Gastroesophageal sphincter (tissue), 4 donors: ENCODE measurements at regions not wholly inside any gene's neighbourhood (a gene's known extent, or its start where the extent isn't known, plus 50 kb on each side); places are given as distances from the start of the nearest gene placed in this dataset.

Source experiments
- ATAC-seq: fragments of 150-250 bp; one replicate; pipeline ENCODE4 v1.9.1; 2016; ENCODE audit warnings: mild to moderate bottlenecking, moderate library complexity
- H3K27ac ChIP-seq, 4 donors: fragments of 200-600 bp; sonication (generic) in 3 of 4; 1 replicate in 3 of 4; 2 replicates in 1 of 4; pipeline ENCODE4 v1.5.1; 2016 to 2019
- H3K27me3 ChIP-seq: fragments of 200-600 bp; sonication (generic); one replicate; pipeline ENCODE4 v1.5.1; 2019
- H3K36me3 ChIP-seq, 2 donors: fragments of 200-600 bp; sonication (generic); one replicate each; pipeline ENCODE4 v1.5.1; 2019; ENCODE audit warnings: control low read depth in 1 of 2
- H3K4me1 ChIP-seq, 3 donors: fragments of 200-600 bp; sonication (generic); 1 replicate in 2 of 3; 2 replicates in 1 of 3; pipeline ENCODE4 v1.5.1; 2016 to 2019; ENCODE audit warnings: control low read depth in 2 of 3
- H3K4me3 ChIP-seq, 2 donors: fragments of 200-600 bp; sonication (generic); one replicate each; pipeline ENCODE4 v1.5.1; 2019; ENCODE audit warnings: mild to moderate bottlenecking in 1 of 2, moderate library complexity in 1 of 2
- H3K9me3 ChIP-seq, 3 donors: fragments of 200-600 bp; sonication (generic); one replicate each; pipeline ENCODE4 v1.5.1; 2017 to 2019; ENCODE audit warnings: control low read depth in 2 of 3
- EP300 ChIP-seq: sonication (generic); formaldehyde crosslinking; IDR thresholded peaks from one replicate; pipeline ENCODE4 v1.6.1; 2017; ENCODE audit warnings: antibody characterized with exemption, mild to moderate bottlenecking
- POLR2A ChIP-seq, 2 donors: fragments of 450-650 bp; IDR thresholded peaks; one replicate each; pipeline ENCODE4 v1.6.1; 2017; ENCODE audit warnings: antibody characterized with exemption in 2 of 2, mild to moderate bottlenecking in 2 of 2, moderate library complexity in 1 of 2
- POLR2AphosphoS5 ChIP-seq: sonication (generic); formaldehyde crosslinking; IDR thresholded peaks from one replicate; pipeline ENCODE4 v1.6.1; 2017; ENCODE audit warnings: antibody characterized with exemption
- WGBS, 2 donors: methylation state at CpG; one replicate each; pipeline ENCODE4 v1.1.5; 2018; ENCODE audit warnings: low coverage in 1 of 2; 5-methylcytosine and 5-hydroxymethylcytosine counted together
- TF ChIP-seq, protein P1 (sequence below), 4 experiments: fragments of 200-600 bp in 2 of 4; fragments of 450-650 bp in 2 of 4; sonication (generic) in 1 of 4; IDR thresholded peaks; one replicate each; pipeline ENCODE4 v1.5.1; 2017 to 2019; ENCODE audit warnings: antibody characterized with exemption in 4 of 4, mild to moderate bottlenecking in 2 of 4, moderate library complexity in 2 of 4

DNA sequence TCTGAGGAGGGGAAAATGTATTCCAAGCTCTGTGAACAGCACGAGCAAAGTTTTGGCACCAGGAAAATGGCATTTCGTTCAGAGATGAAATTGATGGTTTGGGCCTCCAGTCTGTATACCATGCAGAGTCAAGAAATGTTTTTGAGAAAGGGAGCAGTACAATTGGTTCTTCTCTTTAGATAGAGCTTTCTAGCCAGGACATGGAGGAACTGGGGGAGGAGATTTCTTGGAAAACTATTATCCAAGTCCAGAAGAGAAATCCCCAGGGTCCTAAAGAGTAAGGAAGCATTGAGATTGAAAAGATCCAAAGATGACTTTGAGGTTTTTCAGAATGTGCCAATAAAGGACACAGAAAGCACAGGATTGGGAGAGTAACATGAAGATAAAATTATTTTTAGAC is 432.4 kb downstream of the TNS1 start:
- H3K4me3 ChIP-seq, result no peak overlapping the region
- no peak overlapping the region for H3K27ac ChIP-seq
- no peaks in the 10 kb centered on the region for H3K9me3 ChIP-seq
- no peak for TF ChIP-seq EP300
- no peak for TF ChIP-seq POLR2A (IDR thresholded peaks at IDR 0.05)
- TF ChIP-seq POLR2AphosphoS5, result no peak
- no peak for ATAC-seq
- WGBS, 2 donors, result 79 to 83% methylated on average over 2 of the region's 2 CpGs
- no peaks in the 10 kb centered on the region for H3K27me3 ChIP-seq
- no peaks in the 10 kb centered on the region for H3K4me1 ChIP-seq
- peaks cover 0 to 3% of the 10 kb centered on the region in 2 donors for H3K36me3 ChIP-seq

DNA sequence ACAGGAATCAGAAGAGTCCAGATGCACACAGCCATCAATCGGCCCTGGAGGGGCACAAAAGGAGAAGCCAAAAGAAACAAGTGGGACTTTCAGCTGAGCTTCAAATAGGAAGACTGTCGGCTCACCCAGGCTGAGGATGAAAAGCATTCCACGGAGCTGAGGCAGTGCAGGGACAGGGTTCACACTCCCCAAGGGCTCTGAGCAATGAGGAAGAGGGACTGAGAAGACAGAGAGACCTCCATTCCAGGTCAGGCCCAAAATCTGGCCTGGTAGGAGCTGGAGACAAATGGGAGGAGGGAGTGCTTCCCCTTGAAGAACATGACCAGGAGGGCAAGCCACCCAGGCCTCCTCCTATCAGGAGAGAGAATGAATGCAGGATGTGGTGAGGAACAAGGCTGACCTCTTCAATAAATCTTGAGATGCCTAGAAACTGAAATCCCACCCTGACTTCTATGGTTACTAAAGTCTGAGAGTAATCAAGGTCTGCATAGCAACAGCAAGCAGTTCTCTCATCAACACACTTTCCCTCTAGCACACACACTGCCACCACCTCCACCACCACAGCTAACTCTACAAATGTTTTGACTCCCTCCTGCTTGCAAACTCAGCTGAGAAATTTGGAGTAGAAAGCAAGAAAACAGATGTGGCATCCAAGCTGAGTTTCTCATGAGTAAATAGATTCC is 434.4 kb downstream of the TNS1 start:
- Histone ChIP-seq H3K9me3 (no peaks in the 10 kb centered on the region), H3K4me1 (no peaks in the 10 kb centered on the region), H3K36me3 (peaks cover 0 to 5% of the 10 kb centered on the region in 2 donors), H3K27me3 (no peaks in the 10 kb centered on the region), H3K27ac (no peak overlapping the region), H3K4me3 (no peak overlapping the region)
- TF ChIP-seq POLR2AphosphoS5, result no peak
- no peak for TF ChIP-seq EP300
- no peak for TF ChIP-seq POLR2A (IDR thresholded peaks at IDR 0.05)
- TF ChIP-seq, protein P1, sequence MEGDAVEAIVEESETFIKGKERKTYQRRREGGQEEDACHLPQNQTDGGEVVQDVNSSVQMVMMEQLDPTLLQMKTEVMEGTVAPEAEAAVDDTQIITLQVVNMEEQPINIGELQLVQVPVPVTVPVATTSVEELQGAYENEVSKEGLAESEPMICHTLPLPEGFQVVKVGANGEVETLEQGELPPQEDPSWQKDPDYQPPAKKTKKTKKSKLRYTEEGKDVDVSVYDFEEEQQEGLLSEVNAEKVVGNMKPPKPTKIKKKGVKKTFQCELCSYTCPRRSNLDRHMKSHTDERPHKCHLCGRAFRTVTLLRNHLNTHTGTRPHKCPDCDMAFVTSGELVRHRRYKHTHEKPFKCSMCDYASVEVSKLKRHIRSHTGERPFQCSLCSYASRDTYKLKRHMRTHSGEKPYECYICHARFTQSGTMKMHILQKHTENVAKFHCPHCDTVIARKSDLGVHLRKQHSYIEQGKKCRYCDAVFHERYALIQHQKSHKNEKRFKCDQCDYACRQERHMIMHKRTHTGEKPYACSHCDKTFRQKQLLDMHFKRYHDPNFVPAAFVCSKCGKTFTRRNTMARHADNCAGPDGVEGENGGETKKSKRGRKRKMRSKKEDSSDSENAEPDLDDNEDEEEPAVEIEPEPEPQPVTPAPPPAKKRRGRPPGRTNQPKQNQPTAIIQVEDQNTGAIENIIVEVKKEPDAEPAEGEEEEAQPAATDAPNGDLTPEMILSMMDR (IDR thresholded peaks at IDR 0.05), result no peak
- WGBS, 2 donors, result 69% methylated on average over 2 of the region's 3 CpGs; no CpG with 5 or more reads in 1 of the 2 donors
- no peak for ATAC-seq

DNA sequence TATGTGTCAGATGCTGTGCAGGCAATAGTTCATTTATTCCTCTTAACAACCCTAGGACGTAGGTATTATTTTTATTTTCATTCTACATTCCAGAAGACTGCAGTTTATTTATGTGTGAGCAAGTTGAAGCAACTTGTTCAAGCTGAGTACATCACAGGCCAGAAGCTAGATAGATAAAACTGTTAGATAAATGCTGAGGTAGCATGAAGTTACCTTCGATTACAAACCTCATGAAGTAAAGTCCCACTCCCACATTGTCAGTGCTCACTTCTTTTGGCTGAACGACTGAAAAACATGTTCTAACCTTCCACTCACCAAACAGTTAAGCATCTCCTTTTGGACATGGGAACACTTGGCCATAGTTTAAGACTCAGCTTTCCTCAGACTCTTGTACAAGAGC is 439.2 kb downstream of the TNS1 start:
- peaks cover 0 to 9% (median 0%) of the 10 kb centered on the region in 3 donors for H3K9me3 ChIP-seq
- TF ChIP-seq POLR2A (IDR thresholded peaks at IDR 0.05) (no peak), POLR2AphosphoS5 (no peak), EP300 (no peak)
- TF ChIP-seq, protein P1 (IDR thresholded peaks at IDR 0.05), result no peak
- no peaks in the 10 kb centered on the region for H3K27me3 ChIP-seq
- no peak overlapping the region for H3K27ac ChIP-seq
- H3K4me1 ChIP-seq, result no peaks in the 10 kb centered on the region
- H3K4me3 ChIP-seq, result no peak overlapping the region
- WGBS, 2 donors, result 64 to 76% methylated on average over 3 of the region's 3 CpGs
- H3K36me3 ChIP-seq, result peaks cover 0 to 5% of the 10 kb centered on the region in 2 donors
- no peak for ATAC-seq

DNA sequence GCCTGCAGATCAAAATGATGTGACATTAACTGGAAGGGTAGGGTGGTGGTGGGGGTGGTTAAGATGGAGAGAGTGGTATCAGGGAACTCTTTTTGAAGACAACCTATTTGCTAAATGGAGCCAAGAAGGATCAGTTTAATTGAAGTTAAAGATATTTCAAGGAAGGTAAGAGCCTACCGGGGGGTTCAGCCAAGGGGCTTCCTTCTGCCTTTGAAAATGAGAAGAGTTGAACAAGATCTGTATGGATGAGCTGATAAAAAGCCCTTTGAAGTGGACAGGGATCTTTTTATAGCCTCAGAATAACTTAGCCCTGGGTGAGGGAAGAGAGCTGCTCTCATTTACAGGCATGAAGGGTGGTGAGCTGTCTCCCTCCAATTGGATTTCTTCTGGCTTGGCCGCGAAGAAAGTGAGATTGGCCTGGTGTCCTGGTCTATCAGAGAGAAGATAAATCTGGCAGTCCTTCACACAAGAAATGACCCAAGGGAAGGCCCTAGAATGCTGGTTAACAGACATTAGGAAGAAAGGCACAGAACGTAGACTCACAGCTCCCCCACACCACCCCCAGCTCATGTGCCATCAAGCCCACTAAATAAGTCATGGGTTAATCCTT is 439.8 kb downstream of the TNS1 start:
- 75 to 92% methylated on average over 1 to 4 of the region's 4 CpGs for WGBS, 2 donors
- Histone ChIP-seq H3K27ac (no peak overlapping the region), H3K27me3 (no peaks in the 10 kb centered on the region), H3K4me1 (no peaks in the 10 kb centered on the region), H3K4me3 (no peak overlapping the region), H3K36me3 (peaks cover 0 to 5% of the 10 kb centered on the region in 2 donors), H3K9me3 (peaks cover 0 to 9% (median 0%) of the 10 kb centered on the region in 3 donors)
- ATAC-seq, result no peak
- TF ChIP-seq, protein P1 (IDR thresholded peaks at IDR 0.05), result no peak
- TF ChIP-seq POLR2A (IDR thresholded peaks at IDR 0.05) (no peak), POLR2AphosphoS5 (no peak), EP300 (no peak)

DNA sequence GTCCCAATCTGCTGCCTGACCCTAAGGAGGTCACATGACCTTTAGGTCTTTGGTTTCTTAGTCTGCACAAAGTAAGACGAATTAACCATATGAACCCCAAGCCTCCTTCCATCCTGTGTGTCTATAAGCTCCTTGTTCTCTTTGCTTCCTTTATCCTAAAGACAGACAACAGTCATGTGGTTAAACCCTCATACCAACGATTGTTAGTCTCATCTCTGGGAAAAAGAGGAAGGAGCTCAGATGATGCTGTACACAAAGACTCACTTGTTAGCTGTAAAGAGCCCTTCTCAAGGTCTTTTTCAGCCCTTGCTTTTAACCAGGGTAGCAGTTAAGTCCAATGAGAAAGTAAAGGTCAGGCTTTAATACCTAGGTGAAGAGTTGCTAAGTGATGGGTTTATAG is 443.7 kb downstream of the TNS1 start:
- H3K27ac ChIP-seq, result no peak overlapping the region
- TF ChIP-seq EP300, result no peak
- no peak for TF ChIP-seq POLR2AphosphoS5
- no peak for TF ChIP-seq POLR2A (IDR thresholded peaks at IDR 0.05)
- TF ChIP-seq, protein P1 (IDR thresholded peaks at IDR 0.05), result no peak
- WGBS, 2 donors, result 80 to 90% methylated on average over 1 to 2 of the region's 2 CpGs
- H3K4me1 ChIP-seq, result peaks cover 0 to 14% (median 5%) of the 10 kb centered on the region in 3 donors
- H3K4me3 ChIP-seq, result no peak overlapping the region
- no peak for ATAC-seq
- H3K36me3 ChIP-seq, result no peaks in the 10 kb centered on the region
- H3K27me3 ChIP-seq, result no peaks in the 10 kb centered on the region
- peaks cover 0 to 9% (median 0%) of the 10 kb centered on the region in 3 donors for H3K9me3 ChIP-seq
